Keratinocyte (primary cell): ENCODE measurements at regions not wholly inside any gene's neighbourhood (a gene's known extent, or its start where the extent isn't known, plus 50 kb on each side); places are given as distances from the start of the nearest gene placed in this dataset.
"Not testable (repeated sequence)": the region's sequence is repeated elsewhere in the genome, so short reads cannot be mapped to it uniquely, and the experiment has no call there.

Experiments used
- CTCF ChIP-seq, 3 experiments: IDR thresholded peaks in 1 of 3; conservative IDR thresholded peaks in 1 of 3; optimal IDR thresholded peaks in 1 of 3; 2 replicates in 2 of 3; 3 replicates in 1 of 3; pipeline versions ENCODE3 to v1.5.1; 2011; ENCODE audit warnings: low read length in 3 of 3, mild to moderate bottlenecking in 3 of 3, moderate library complexity in 2 of 3, control low read depth in 1 of 3, inconsistent platforms in 1 of 3; ENCODE audit not compliant: insufficient read depth in 2 of 3; ENCODE audit errors: extremely low read depth in 1 of 3
- EZH2 ChIP-seq: IDR thresholded peaks from one replicate; pipeline ENCODE4 v1.6.1; 2012; ENCODE audit warnings: inconsistent platforms, mild to moderate bottlenecking, low read length, moderate library complexity

- not testable (repeated sequence) for TF ChIP-seq CTCF (optimal IDR thresholded peaks at IDR 0.05 in 1 of 3, IDR thresholded peaks at IDR 0.05 in 1 of 3, conservative IDR thresholded peaks at IDR 0.05 in 1 of 3; ENCODE audit: extremely low read depth in 1 of 3, insufficient read depth in 2 of 3, low read length in 3 of 3); EZH2
These were observed 613.7 kb downstream of the TUBA3C start for GRCh38 chr13:18567890-18568289.
